ENCODE measurements at regions not wholly inside any gene's neighbourhood (a gene's known extent, or its start where the extent isn't known, plus 50 kb on each side); places are given as distances from the start of the nearest gene placed in this dataset.

DNA sequence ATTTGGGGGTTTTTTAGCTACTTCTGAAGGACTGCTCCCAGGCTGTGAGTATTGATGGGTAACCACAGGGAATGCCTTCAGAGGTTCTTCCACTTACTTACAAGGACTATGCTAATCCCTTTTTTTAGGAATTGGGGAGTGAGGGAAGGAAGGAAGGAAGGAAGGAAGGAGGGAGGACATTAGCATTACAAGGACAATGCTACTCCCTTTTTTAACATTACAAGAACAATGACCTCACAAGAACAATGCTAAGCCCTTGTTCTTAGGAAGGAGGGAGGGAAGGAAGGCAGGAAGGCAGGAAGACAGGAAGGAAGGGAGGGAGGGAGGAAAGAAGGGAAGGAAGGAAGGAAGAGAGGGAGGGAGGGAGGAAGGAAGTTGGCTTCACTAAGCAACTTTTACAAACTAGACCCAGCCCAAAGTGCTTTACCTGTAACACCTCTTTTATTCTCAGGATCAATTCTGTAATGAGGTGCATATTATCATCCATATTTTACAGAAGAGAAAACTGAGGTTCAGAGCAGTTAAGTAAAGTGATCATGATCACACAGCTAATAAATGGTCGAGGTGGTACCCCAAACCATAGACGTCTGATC lies 446.8 kb upstream of the JARID2 start:
- DNase-seq (no peak), ATAC-seq (ENCODE audit: low read depth) (no peak)
- H3K4me3 Mint-ChIP-seq: no peak overlapping the region
- TF ChIP-seq CTCF (IDR thresholded peaks at IDR 0.05): no peak
- no peaks in the 10 kb centered on the region for H3K9me3 Mint-ChIP-seq
- H3K4me1 Mint-ChIP-seq: peaks cover 9% of the 10 kb centered on the region
- ChIA-PET POLR2A (no interaction called here), CTCF (no interaction called here)
- H3K27me3 Mint-ChIP-seq: no peaks in the 10 kb centered on the region
- intact Hi-C loops (cut with micrococcal nuclease): no loop called here
- no peak overlapping the region for H3K27ac Mint-ChIP-seq
- H3K36me3 Mint-ChIP-seq (ENCODE audit: low read depth): no peaks in the 10 kb centered on the region

DNA sequence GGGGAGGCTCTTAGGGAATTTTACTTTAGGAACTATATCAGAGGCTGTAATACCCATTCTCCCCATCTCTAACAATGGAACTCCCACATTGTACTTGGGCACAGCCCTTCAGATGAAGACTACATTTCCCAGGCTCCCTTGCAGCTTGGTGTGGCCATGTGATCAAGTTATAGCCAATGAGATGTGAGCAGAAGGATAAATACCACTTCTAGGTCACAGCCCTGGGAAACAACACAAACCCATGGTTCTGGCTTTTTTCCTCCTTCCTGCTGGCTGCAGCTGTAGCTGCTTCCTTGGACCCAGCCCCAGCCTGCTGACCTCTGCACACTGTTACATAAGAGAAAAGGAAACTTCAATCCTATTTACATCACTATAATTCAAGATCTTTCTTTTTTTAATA lies 445.9 kb upstream of the JARID2 start:
- Mint-ChIP-seq H3K27me3 (no peaks in the 10 kb centered on the region), H3K4me1 (peaks cover 9% of the 10 kb centered on the region), H3K27ac (no peak overlapping the region), H3K9me3 (no peaks in the 10 kb centered on the region), H3K4me3 (no peak overlapping the region), H3K36me3 (ENCODE audit: low read depth) (no peaks in the 10 kb centered on the region)
- peak; percentile 77 for ATAC-seq (ENCODE audit: low read depth)
- CTCF ChIA-PET: no interaction called here
- intact Hi-C loops (cut with micrococcal nuclease): loop anchor here (2.0 kb wide), 1 partner anchor 21 kb away; no protein-coding TSS in a partner anchor
- TF ChIP-seq CTCF (IDR thresholded peaks at IDR 0.05): no peak
- DNase-seq: no peak
- POLR2A ChIA-PET: interaction anchor here (0.5 kb wide), 1 partner anchor 73 kb away, joined by 3 read pairs; no protein-coding TSS in a partner anchor

- Mint-ChIP-seq H3K36me3 (ENCODE audit: low read depth) (no peaks in the 10 kb centered on the region), H3K27me3 (no peaks in the 10 kb centered on the region), H3K9me3 (peaks cover 2% of the 10 kb centered on the region), H3K4me3 (no peak overlapping the region), H3K4me1 (peaks cover 7% of the 10 kb centered on the region), H3K27ac (no peak overlapping the region)
- ATAC-seq (ENCODE audit: low read depth): no peak
- POLR2A ChIA-PET: interaction anchor here (0.7 kb wide), 1 partner anchor 536 kb away, joined by 4 read pairs; no protein-coding TSS in a partner anchor
- no peak for DNase-seq
- CTCF ChIA-PET: no interaction called here
- intact Hi-C loops (cut with micrococcal nuclease): no loop called here
- no peak for TF ChIP-seq CTCF (IDR thresholded peaks at IDR 0.05)
These were observed 443.2 kb upstream of the JARID2 start for GRCh38 chr6:14802514-14803160.

GRCh38 chr6:14804001-14804784 lies 441.7 kb upstream of the JARID2 start:
- Mint-ChIP-seq H3K27me3 (no peaks in the 10 kb centered on the region), H3K9me3 (peaks cover 7% of the 10 kb centered on the region), H3K4me1 (peaks cover 5% of the 10 kb centered on the region), H3K4me3 (no peak overlapping the region), H3K36me3 (ENCODE audit: low read depth) (no peaks in the 10 kb centered on the region), H3K27ac (no peak overlapping the region)
- TF ChIP-seq CTCF (IDR thresholded peaks at IDR 0.05): no peak
- ATAC-seq (ENCODE audit: low read depth): no peak
- DNase-seq: no peak
- POLR2A ChIA-PET: no interaction called here
- CTCF ChIA-PET: no interaction called here
- intact Hi-C loops (cut with micrococcal nuclease): no loop called here

DNA sequence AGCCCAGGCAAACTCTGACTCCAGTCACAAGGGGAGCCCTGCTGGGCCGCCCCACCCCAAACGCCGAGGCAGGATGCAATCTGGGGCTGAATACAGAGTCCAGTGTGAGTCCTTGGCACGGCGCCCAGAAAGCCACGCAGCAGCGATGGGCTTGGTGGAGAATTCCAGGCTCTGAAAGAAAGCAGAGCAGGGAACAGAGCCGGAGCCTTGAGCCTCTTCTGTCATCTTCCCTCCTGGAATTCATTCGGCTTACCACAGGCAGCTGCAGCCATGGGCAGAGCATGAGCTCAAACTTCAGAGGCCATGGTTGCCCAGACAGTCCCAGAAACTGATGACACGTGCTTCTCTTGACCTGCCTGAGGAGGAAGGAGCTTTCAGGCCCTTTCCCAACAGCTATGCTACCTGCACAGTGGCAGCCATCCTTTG lies 441.1 kb upstream of the JARID2 start:
- H3K27ac Mint-ChIP-seq: no peak overlapping the region
- no peak overlapping the region for H3K4me3 Mint-ChIP-seq
- TF ChIP-seq CTCF (IDR thresholded peaks at IDR 0.05): no peak
- H3K36me3 Mint-ChIP-seq (ENCODE audit: low read depth): no peaks in the 10 kb centered on the region
- DNase-seq (no peak), ATAC-seq (ENCODE audit: low read depth) (no peak)
- POLR2A ChIA-PET: no interaction called here
- intact Hi-C loops (cut with micrococcal nuclease): no loop called here
- H3K9me3 Mint-ChIP-seq: peaks cover 7% of the 10 kb centered on the region
- peaks cover 3% of the 10 kb centered on the region for H3K4me1 Mint-ChIP-seq
- no peaks in the 10 kb centered on the region for H3K27me3 Mint-ChIP-seq
- CTCF ChIA-PET: no interaction called here

All from activated B cell treated with CpG ODN at 0.5 μM for 24 hours (primary cell).